ENCODE measurements at regions not wholly inside any gene's neighbourhood (a gene's known extent, or its start where the extent isn't known, plus 50 kb on each side); places are given as distances from the start of the nearest gene placed in this dataset.

DNA sequence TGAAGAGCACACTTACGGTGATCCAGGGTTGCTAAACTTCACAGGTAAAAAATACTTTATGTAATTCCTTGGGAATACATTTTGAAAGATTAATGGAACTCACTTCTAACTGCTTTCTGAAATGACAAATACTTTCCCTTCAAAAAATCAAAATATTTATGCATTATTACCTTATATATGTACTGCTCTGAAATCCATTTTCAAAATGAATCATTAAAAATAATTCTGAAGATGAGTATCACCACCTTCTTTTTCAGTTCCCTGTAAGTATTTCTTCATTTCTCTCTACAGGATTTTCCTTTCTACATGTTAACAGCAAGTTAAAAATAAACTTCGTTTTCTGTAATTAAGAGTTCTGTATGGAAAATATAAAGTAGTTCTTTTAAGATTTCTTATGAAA, 428.6 kb downstream of the TMA16 start:
- Histone ChIP-seq H3K4me3 (no peak overlapping the region), H3K27ac (no peak overlapping the region)

DNA sequence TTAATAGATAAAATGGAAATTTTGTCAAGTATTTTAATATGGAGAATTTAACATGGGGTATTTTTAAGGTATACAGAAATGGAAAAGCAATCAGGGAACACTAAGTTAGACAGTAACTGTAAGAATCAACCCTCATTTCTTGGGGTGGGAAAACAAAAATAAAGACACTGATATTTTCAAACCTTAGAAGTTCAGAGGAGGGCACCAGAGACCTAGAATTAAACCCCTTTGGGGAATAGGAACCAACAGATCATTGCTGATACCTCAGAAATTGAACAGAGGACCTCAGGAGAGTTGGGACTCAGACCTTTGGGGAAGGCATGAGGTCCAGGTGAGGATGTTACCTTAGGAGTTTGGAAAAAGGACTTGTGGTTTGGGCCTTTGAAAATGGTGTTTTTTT, 435.6 kb downstream of the TMA16 start:
- Histone ChIP-seq H3K27ac (no peak overlapping the region), H3K4me3 (no peak overlapping the region)

DNA sequence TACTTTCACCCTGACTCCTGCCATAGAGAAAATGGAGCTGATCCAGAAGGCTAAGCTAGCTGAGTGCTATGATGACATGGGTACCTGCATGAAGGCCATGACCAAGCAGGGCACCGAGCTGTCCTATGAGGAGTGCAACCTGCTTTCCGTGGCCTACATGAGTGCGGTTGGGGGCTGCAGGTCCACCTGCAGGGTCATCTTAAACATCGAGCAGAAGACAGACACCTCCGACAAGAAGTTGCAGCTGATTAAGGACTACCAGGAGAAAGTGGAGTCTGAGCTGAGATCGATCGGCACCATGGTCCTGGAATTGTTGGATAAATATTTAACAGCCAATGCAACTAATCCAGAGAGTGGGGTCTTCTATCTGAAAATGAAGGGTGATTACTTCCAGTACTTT, 438.0 kb downstream of the TMA16 start:
- Histone ChIP-seq H3K4me3 (no peak overlapping the region), H3K27ac (no peak overlapping the region)

DNA sequence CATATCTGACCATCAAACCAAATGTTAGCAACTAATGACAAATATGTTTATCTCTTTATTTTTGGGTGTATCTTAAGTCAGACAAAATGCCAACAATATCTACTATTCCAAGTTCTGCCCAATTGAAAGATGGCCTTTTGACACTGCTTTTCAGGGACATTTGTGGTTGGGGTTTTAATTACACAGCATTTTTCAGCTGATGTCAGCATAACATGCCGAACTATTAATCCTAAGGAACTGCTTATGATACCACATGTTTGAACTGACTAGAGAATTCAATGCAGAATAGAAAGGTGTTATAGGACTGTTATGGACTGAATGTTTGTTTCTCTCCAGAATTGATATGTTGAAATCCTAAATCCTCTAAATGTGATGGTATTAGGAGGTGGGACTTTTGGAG, 445.1 kb downstream of the TMA16 start:
- no peak overlapping the region for H3K27ac ChIP-seq
- no peak overlapping the region for H3K4me3 ChIP-seq

DNA sequence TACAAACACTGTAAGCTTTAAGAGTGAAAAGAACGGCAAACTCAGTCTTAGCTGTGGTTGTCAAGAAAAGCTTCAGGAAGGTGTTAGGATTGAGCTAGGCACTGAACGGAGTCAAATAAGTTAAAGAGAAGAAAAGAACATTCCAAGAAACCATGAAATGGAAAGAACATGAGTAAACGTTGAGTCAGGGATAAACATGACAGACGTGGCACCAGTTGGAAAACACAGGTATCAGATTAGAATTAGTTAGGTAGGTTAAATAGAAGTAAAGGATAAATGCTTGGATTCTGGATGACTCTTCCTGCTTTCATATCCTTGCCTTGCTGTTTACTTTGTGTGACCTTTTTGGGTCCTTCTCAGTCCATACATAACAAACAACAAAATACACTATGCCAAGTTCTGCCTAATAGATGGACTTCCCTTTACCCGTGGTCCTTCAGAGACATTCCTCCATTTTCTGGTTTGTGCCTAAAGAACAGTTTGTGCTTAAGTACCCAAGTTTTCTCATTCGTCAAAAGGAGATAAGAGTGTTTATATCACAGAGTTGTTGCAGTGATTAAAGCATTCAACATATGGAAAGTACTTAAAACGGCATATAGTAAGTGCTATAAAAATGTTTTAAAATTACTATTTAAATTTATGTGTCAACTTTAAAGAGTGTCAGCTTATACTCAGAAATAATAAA, 446.9 kb downstream of the TMA16 start:
- H3K4me3 ChIP-seq, result no peak overlapping the region
- H3K27ac ChIP-seq, result no peak overlapping the region

DNA sequence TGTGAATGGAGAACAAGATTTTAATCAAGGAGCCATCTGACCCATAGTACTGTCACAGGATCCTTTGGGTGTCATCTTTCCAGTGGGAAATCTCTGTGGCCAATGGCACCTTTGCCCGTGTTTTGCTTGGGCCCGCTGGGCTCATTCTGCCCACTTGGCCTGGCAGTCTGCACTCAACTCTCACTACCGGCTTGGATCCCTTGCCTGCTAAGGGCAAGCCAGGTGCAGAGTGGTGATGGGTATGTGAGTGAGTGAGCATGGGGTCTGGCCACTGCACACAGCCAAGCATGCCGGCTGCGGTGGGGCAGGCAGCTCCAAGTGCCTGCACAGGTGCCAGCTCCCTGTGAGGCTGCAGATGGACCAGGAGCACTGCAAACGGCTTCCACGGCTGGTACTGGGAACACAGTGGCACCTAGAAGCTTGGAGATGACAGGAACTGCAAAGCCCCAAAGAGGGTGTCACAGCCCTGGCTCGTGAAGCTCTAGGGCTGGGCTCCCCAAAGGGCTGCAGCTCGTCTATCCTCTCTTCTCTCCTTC, 454.5 kb downstream of the TMA16 start:
- H3K27ac ChIP-seq, result no peak overlapping the region

DNA sequence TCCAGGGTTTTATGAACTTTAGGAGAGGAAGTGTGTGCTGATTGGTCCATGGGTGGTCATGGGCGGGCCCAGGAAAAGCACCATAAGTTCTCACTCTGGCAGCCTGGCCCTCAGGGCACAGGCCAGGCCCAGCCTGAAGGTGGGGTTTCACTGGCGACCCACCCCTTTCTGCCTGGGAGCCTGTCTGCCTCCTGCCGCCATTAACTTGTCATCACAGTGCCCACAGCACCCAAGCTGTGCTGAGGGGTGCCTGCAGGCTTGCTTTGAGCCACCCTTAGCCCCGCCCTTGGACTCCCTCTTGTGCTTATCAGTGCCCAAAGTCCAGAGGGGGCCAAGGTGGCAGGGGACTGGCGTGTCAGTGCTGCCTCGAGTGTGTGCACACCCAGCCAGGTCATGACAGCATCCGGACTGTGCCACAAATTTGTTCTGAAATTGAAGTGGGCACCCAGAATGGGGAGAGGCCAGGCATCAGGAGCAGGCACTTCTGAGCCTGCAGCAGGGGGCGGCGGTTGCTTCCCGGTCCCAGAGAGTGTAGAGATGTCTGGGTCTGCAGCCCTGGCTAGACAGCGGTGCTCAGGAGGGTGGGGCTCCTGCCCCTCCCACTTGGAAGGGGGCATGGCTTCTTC, 455.6 kb downstream of the TMA16 start:
- H3K27ac ChIP-seq, result no peak overlapping the region
- no peak overlapping the region for H3K4me3 ChIP-seq

More for the DNA sequence above, 454.5 kb downstream of the TMA16 start:
- no peak overlapping the region for H3K4me3 ChIP-seq

DNA sequence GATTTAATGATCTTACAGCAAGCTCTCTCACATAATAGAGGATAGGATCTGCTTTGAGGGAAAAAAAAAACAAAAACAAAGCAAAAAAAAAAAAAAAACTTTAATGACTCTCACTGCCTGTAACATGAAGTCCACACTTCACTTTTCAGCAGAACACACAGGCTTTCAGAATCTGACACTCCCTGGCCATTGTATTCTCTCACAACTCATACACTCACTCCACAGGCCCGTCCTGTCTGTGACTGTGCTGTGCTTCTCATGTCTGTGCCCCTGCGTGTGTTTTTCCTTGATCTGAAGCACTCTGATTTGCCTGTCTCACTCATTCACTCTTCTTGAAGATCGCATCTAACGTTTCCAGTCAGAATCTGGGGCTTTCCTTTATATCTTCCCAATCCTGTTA, 460.8 kb downstream of the TMA16 start:
- H3K4me3 ChIP-seq, result no peak overlapping the region
- H3K27ac ChIP-seq, result no peak overlapping the region

DNA sequence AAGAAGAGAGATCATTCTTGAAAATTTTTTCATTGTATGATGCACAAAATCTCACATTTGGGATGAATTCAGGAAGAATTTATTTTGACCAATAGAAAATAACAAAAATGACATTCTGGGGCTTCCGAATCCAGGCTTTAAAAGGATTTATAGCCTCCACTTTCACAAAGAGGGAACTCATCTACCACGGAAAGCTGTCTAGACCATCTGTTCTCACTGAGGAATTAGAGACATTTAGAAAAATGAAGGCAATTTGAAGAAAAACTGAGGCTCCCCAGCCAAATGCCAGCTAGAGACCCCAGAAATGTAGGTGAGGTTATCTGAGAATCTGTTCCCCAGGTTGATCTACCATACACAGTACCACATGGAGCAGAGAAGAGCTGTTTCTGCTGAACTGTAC, 464.3 kb downstream of the TMA16 start:
- H3K4me3 ChIP-seq, result no peak overlapping the region
- H3K27ac ChIP-seq, result no peak overlapping the region

DNA sequence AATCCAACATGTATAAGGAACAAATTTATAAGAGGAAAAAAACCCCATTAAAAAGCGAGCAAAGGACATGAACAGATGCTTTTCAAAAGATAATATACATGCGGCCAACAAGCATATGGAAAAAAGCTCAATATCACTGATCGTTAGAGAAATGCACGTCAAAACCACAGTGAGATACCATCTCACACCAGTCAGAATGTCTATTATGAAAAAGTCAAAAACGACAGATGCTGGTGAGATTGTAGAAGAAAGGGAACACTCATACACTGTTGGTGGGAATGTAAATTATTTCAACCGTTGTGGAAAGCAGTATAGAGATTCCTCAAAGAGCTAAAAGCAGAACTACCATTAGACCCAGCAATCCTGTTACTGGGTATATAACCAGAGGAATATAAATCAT, 465.4 kb downstream of the TMA16 start:
- no peak overlapping the region for H3K27ac ChIP-seq
- H3K4me3 ChIP-seq, result no peak overlapping the region

DNA sequence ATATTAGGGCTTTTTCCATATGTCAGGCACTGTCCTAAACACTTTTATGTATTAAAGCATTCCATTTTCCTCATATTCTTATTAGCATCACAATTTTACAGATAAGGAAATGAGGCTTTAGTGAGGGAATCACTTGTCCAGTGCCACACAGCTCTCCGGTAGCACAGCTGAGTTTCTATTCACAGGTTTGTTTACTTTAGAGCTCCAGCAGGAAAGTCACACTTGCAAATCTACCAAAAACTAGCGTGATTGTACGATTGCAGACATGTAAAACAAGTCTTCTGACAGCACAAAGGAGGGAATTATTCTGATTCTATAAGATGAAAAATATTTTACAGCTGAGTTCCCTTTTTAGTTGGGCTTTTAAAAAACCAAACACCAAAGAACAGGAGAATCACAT, 472.1 kb downstream of the TMA16 start:
- no peak overlapping the region for H3K27ac ChIP-seq
- H3K4me3 ChIP-seq, result no peak overlapping the region

DNA sequence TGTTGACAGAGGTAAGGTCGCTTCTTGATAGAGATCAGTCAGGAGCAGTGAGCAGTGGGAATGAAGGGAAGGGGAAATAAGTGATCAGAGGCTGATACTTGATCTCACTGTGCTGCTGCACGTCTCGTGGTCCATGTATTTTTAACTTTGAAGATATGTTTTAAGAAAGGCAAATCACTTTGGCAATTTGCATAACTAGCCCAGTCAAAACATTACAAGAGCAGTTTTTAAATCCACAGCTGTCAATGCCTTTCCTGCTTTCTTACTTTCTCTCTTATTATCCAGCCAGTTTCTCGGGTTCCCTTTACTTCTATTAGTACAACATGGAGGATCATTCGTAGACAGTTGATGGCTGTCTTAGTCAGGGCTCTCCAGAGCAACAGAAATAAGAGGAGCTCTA, 472.8 kb downstream of the TMA16 start:
- H3K4me3 ChIP-seq, result no peak overlapping the region
- no peak overlapping the region for H3K27ac ChIP-seq

DNA sequence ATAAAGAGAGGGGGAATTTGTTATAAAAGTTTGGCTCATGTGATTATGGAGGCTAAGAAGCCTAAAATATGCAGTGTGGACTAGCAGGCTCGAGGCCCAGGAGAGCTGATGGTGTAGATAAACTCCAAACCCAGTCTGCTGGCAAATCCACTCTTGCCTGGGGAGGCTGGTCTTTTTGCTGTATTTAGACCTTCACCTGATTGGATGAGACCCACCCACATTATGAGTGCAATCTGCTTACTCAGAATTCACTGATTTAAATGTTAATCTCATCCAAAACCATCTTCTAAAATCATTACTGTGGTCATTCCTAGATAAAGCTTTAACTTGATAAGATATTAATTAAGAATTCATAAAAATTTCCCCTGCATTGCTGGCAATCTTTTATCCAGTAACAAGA, 473.2 kb downstream of the TMA16 start:
- Histone ChIP-seq H3K27ac (no peak overlapping the region), H3K4me3 (no peak overlapping the region)

DNA sequence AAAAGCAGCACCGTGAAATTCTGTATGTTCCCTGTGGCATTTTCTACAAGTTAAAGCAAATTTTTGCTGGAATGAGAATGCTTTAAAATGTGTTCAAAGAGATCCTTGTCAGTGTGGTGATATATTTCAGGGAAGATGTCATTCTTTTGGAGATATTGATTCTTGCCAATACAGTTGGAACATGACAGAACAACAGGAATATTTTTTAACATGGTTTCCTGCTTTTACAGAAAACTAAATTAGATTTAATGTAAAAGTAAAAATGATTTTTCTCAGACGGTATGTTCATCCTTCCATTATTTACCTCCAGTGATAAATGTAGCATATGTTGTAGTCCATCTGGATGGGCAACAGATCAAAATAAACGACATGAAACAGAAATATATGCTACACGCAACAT, 474.8 kb downstream of the TMA16 start:
- no peak overlapping the region for H3K4me3 ChIP-seq

DNA sequence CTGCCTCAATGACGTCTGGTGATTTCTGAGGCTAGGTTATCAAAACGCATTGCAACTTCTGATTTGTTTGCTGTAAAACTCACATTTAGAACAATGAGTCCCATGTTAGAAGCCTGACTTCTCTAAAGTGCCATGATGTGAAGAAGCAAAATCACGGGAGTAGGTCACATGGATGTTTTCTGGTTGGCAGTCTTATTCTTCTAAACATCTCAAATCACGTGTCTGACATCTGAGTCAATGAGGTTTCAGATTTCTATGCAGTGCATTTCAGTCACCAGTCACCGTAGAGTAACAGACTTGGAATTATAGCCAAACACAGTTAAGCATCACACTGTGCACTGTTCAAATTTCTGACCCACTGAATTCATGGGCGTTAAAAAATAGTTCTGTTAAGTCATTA, 482.1 kb downstream of the TMA16 start:
- H3K27ac ChIP-seq, result no peak overlapping the region

More for the DNA sequence above, 474.8 kb downstream of the TMA16 start:
- no peak overlapping the region for H3K27ac ChIP-seq

DNA sequence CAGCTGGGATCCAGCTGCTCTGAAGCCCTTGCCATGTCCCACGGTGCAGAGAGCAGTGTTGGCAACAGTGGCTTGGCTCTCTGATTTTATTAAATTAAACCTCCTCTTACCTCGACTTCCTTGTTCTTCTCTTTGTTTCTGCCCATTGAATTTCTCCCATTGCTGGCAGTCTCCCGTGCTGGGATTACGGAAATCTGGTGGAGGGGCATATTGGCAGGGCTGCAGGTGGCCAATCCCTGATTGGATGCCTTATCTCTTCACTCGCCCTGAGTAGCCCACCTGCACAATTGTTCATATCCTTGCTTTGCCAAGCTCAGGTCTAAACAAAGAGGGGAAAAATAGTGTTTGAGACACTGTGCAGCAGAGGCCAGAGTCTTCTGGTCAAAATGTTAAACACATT, 493.9 kb downstream of the TMA16 start:
- Histone ChIP-seq H3K27ac (no peak overlapping the region), H3K4me3 (no peak overlapping the region)

More for the DNA sequence above, 482.1 kb downstream of the TMA16 start:
- H3K4me3 ChIP-seq, result no peak overlapping the region

DNA sequence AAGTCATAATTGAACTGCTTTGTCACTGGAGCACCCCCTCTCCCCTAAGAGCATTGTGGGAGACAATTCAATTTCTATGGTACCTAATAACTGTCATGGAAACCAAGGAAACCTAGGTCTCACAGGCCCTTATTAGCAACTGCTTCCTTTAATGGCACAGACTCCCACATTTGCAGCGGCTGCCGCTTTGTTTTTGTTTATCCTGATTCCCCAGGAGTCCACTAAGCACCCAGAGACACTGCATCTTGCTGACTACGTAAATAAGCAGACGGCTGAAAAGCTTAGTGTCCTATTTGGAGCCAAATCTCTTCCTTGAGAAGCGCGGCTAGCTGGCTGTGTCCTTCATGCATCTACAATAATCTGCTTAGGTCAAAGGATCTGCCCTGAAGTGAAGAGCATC, 494.4 kb downstream of the TMA16 start:
- H3K27ac ChIP-seq, result no peak overlapping the region
- H3K4me3 ChIP-seq, result no peak overlapping the region

DNA sequence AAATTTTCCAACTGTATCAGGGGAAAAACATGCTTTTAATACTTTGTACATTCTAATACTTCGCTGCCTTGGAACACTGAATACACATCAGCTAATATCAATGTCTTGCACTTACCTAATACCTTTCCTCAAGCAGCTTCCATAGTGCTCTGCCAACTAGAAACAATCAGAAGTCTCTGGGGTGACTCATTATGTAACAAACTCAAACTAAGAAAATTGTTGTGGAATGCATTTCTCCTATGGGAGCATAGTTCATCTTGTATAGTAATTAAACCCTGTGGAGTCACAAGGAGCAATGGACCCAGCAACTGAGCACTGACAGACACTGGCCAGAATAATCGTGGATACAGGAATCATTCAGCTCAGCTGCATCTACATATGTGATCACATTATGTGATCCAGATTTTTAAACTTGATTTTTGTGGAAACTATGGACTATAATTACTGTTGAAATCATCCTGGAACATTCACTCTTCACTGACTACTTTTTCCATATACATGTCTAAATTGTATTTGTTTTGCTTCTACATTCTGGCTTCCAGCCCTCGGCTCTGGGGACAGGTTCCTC, 496.9 kb downstream of the TMA16 start:
- H3K4me3 ChIP-seq, result no peak overlapping the region

DNA sequence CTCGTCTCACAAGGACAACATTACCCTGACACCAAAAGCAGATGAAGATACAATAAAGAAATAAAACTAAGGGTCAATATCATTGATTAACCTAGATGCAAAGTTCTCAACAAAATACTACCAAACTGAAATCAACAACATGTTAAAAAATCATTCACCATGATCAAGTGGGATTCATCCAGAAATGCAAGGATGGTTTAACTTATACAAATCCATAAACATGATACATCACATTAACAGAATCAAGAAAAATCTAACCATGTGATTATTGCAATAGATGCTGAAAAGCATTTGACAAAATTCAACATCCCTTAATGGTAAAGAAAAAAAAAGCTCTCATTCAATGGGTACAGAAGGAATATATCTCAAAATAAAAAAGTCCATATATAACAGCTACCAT, 514.9 kb downstream of the TMA16 start:
- Histone ChIP-seq H3K27ac (no peak overlapping the region), H3K4me3 (no peak overlapping the region)

More for the DNA sequence above, 496.9 kb downstream of the TMA16 start:
- no peak overlapping the region for H3K27ac ChIP-seq

DNA sequence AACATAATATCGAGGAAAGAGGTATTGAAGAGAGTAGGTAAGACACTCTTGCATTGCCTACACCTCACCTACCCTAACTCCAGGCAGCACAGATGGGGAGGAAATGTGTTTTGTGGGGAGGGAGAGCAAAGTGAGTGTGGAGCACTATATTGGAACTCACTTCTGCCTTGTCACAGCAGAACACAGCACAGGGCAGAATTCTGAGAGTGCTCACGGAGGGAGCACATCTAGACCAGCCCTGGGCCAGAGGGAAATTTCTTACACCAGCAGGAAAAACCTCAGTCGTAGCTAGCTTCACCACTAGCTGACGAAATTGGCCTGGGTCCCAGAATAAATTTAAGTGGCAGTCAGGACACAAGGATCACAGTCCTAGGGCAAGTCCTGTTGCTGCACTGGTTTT, 517.3 kb downstream of the TMA16 start:
- H3K4me3 ChIP-seq, result no peak overlapping the region

DNA sequence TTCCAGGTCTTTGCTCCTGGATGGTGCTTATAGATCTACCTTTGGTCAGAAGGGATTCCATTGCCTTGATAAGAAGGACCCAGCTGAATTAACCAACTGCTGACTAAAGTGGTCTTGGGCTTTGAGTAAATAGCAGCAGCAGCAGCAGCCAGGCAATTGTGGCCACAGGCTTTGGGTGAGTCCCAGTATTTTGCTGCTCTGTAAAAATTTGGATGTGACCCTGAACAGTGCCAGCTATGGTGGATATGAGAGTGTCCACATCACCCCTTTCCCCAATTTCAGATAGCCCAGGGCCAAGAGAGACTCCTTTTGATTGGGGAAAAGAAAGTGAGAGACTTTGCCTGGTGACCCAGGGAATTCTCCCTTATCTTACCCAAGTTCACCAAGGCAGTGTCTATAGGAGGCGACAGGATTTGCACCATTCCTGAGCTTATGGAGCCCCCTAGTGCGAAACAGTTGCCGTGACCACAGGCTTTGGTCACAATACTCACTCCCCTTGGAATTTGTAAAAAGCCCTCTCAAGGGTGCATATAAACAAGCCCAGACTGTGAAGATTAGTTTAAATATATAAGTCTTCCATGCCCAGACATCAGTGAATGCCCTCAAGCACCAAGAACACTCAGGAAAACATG, 518.0 kb downstream of the TMA16 start:
- Histone ChIP-seq H3K27ac (no peak overlapping the region), H3K4me3 (no peak overlapping the region)

More for the DNA sequence above, 517.3 kb downstream of the TMA16 start:
- no peak overlapping the region for H3K27ac ChIP-seq

All from skin epidermis (tissue), 12 donors.